Coronary artery (tissue), 2 donors: ENCODE measurements at regions not wholly inside any gene's neighbourhood (a gene's known extent, or its start where the extent isn't known, plus 50 kb on each side); places are given as distances from the start of the nearest gene placed in this dataset.

Experiments
- DNase-seq: peaks from one replicate; pipeline ENCODE4 v3.0.0-alpha.2; 2017; ENCODE audit warnings: low spot score
- H3K27ac ChIP-seq, 2 donors: fragments of 200-600 bp; sonication (generic); one replicate each; pipeline ENCODE4 v1.5.1; 2016 to 2019
- H3K4me3 ChIP-seq: fragments of 200-600 bp; sonication (generic); 2 replicates; pipeline ENCODE4 v1.5.1; 2016; ENCODE audit warnings: mild to moderate bottlenecking, moderate library complexity
- CTCF ChIP-seq: fragments of 200-600 bp; sonication (generic); IDR thresholded peaks from one replicate; pipeline ENCODE4 v1.5.1; 2019; ENCODE audit warnings: antibody characterized with exemption

GRCh38 chr18:50460716-50461115 lies 85.9 kb downstream of the SKA1 start:
- TF ChIP-seq CTCF, result no peak
- no peak for DNase-seq
- Histone ChIP-seq H3K27ac (no peak overlapping the region), H3K4me3 (no peak overlapping the region)

- no peak overlapping the region for H3K27ac ChIP-seq
- DNase-seq, result no peak
- TF ChIP-seq CTCF, result no peak
These were observed 86.4 kb downstream of the SKA1 start for GRCh38 chr18:50461251-50461650.

GRCh38 chr18:50465211-50466153 lies 90.6 kb downstream of the SKA1 start:
- DNase-seq, result no peak
- no peak for TF ChIP-seq CTCF
- Histone ChIP-seq H3K27ac (no peak overlapping the region), H3K4me3 (no peak overlapping the region)

More at GRCh38 chr18:50461251-50461650, 86.4 kb downstream of the SKA1 start:
- H3K4me3 ChIP-seq, result no peak overlapping the region

GRCh38 chr18:50466634-50467033 lies 91.8 kb downstream of the SKA1 start:
- no peak for DNase-seq
- Histone ChIP-seq H3K27ac (no peak overlapping the region), H3K4me3 (no peak overlapping the region)
- TF ChIP-seq CTCF, result no peak

- no peak overlapping the region for H3K4me3 ChIP-seq
- DNase-seq, result no peak
- no peak overlapping the region for H3K27ac ChIP-seq
- no peak for TF ChIP-seq CTCF
These were observed 91.1 kb upstream of the MAPK4 start for GRCh38 chr18:50468807-50469206.

- Histone ChIP-seq H3K27ac (no peak overlapping the region), H3K4me3 (no peak overlapping the region)
- no peak for TF ChIP-seq CTCF
- peak; percentile 78 for DNase-seq
These were observed 90.5 kb upstream of the MAPK4 start for GRCh38 chr18:50469380-50469781.

GRCh38 chr18:50472941-50473340 lies 86.9 kb upstream of the MAPK4 start:
- Histone ChIP-seq H3K27ac (no peak overlapping the region), H3K4me3 (no peak overlapping the region)
- no peak for DNase-seq
- no peak for TF ChIP-seq CTCF
